Tongue (tissue), 1 donor: ENCODE measurements at regions not wholly inside any gene's neighbourhood (a gene's known extent, or its start where the extent isn't known, plus 50 kb on each side); places are given as distances from the start of the nearest gene placed in this dataset.

Source experiments
- DNase-seq: peaks from one replicate; pipeline ENCODE4 v3.0.0-alpha.2; 2015

GRCh38 chr13:76656500-76656899 is 229.7 kb downstream of the KCTD12 start:
- no peak for DNase-seq

GRCh38 chr13:76656056-76656455 is 230.1 kb downstream of the KCTD12 start:
- DNase-seq: no peak

- DNase-seq: no peak
These were observed 231.9 kb downstream of the KCTD12 start for GRCh38 chr13:76654263-76654662.

- DNase-seq: no peak
These were observed 234.9 kb downstream of the KCTD12 start for GRCh38 chr13:76651286-76651685.

- DNase-seq: no peak
These were observed 238.7 kb downstream of the KCTD12 start for GRCh38 chr13:76647550-76647949.

- DNase-seq: no peak
These were observed 239.3 kb downstream of the KCTD12 start for GRCh38 chr13:76646946-76647345.

- DNase-seq: no peak
These were observed 240.6 kb downstream of the KCTD12 start for GRCh38 chr13:76645632-76646031.

GRCh38 chr13:76644906-76645305 is 241.3 kb downstream of the KCTD12 start:
- no peak for DNase-seq

GRCh38 chr13:76643596-76643995 is 242.6 kb downstream of the KCTD12 start:
- no peak for DNase-seq

GRCh38 chr13:76641056-76641455 is 245.1 kb downstream of the KCTD12 start:
- DNase-seq: peak; percentile 89

- no peak for DNase-seq
These were observed 247.3 kb downstream of the KCTD12 start for GRCh38 chr13:76638882-76639281.

GRCh38 chr13:76638181-76638580 is 248.0 kb downstream of the KCTD12 start:
- peak; percentile 80 for DNase-seq

- peak; percentile 80 for DNase-seq
These were observed 248.5 kb downstream of the KCTD12 start for GRCh38 chr13:76637641-76638141.

- DNase-seq: peak; percentile 32
These were observed 249.4 kb downstream of the KCTD12 start for GRCh38 chr13:76636829-76637228.

GRCh38 chr13:76635232-76636230 is 250.7 kb downstream of the KCTD12 start:
- peak; percentile 56 for DNase-seq

GRCh38 chr13:76634431-76635191 is 251.6 kb downstream of the KCTD12 start:
- no peak for DNase-seq

- peak; percentile 34 for DNase-seq
These were observed 253.7 kb downstream of the KCTD12 start for GRCh38 chr13:76632401-76633044.

- no peak for DNase-seq
These were observed 255.5 kb downstream of the KCTD12 start for GRCh38 chr13:76630629-76631230.

- peak; percentile 77 for DNase-seq
These were observed 263.7 kb downstream of the KCTD12 start for GRCh38 chr13:76622315-76623040.

GRCh38 chr13:76621705-76622104 is 264.5 kb downstream of the KCTD12 start:
- no peak for DNase-seq

GRCh38 chr13:76620036-76620435 is 266.2 kb downstream of the KCTD12 start:
- no peak for DNase-seq
